ENCODE measurements at regions not wholly inside any gene's neighbourhood (a gene's known extent, or its start where the extent isn't known, plus 50 kb on each side); places are given as distances from the start of the nearest gene placed in this dataset.
A peak's percentile ranks its signal among the peaks of the same experiment; 100 is the strongest.

- Histone ChIP-seq H3K4me3 (replicated peaks in 1 of 4; ENCODE audit: control extremely low read depth in 1 of 4, insufficient read depth in 1 of 4, low read depth in 3 of 4, low read length in 4 of 4) (no peak overlapping the region), H3K4me1 (ENCODE audit: control insufficient read depth, extremely low read depth, insufficient read depth, low read length) (no peaks in the 10 kb centered on the region), H3K27ac (ENCODE audit: insufficient read depth, low read length) (no peak overlapping the region), H3K79me2 (ENCODE audit: control insufficient read depth, insufficient read depth, low read length) (peaks cover 3% of the 10 kb centered on the region), H3K9me3 (ENCODE audit: control insufficient read depth, insufficient read depth, low read depth, low read length) (no peaks in the 10 kb centered on the region), H2AFZ (ENCODE audit: low read length) (no peak overlapping the region), H3K9ac (ENCODE audit: insufficient read depth, low read length) (no peak overlapping the region), H3K36me3 (ENCODE audit: control insufficient read depth, insufficient read depth, low read length) (no peaks in the 10 kb centered on the region), H3K4me2 (ENCODE audit: extremely low read depth, insufficient read depth, low read length) (peak overlapping the region; percentile 19), H4K20me1 (ENCODE audit: control insufficient read depth, extremely low read depth, insufficient read depth, low read length) (no peaks in the 10 kb centered on the region), H3K27me3 (ENCODE audit: control insufficient read depth, insufficient read depth, low read length) (no peaks in the 10 kb centered on the region)
- no peak for TF ChIP-seq CTCF (conservative IDR thresholded peaks at IDR 0.05 in 1 of 2, IDR thresholded peaks at IDR 0.05 in 1 of 2; ENCODE audit: low read depth in 1 of 2, low read length in 2 of 2)
- no peak for TF ChIP-seq EZH2 (IDR thresholded peaks at IDR 0.05; ENCODE audit: low read length, missing control alignments)
- peak in 1 of 2 donors; percentile 82 for DNase-seq (ENCODE audit: low read depth in 2 of 2)
Observed at GRCh38 chr5:124677374-124678351, 68.8 kb downstream of the ZNF608 start.

GRCh38 chr5:124675931-124676846 lies 70.2 kb downstream of the ZNF608 start:
- no peaks in the 10 kb centered on the region for H4K20me1 ChIP-seq (ENCODE audit: control insufficient read depth, extremely low read depth, insufficient read depth, low read length)
- no peak overlapping the region for H3K9ac ChIP-seq (ENCODE audit: insufficient read depth, low read length)
- H3K4me1 ChIP-seq (ENCODE audit: control insufficient read depth, extremely low read depth, insufficient read depth, low read length): no peaks in the 10 kb centered on the region
- no peaks in the 10 kb centered on the region for H3K9me3 ChIP-seq (ENCODE audit: control insufficient read depth, insufficient read depth, low read depth, low read length)
- H3K4me2 ChIP-seq (ENCODE audit: extremely low read depth, insufficient read depth, low read length): no peak overlapping the region
- no peak for DNase-seq (ENCODE audit: low read depth in 2 of 2)
- TF ChIP-seq EZH2 (IDR thresholded peaks at IDR 0.05; ENCODE audit: low read length, missing control alignments) (no peak), CTCF (conservative IDR thresholded peaks at IDR 0.05 in 1 of 2, IDR thresholded peaks at IDR 0.05 in 1 of 2; ENCODE audit: low read depth in 1 of 2, low read length in 2 of 2) (no peak)
- peaks cover 3% of the 10 kb centered on the region for H3K79me2 ChIP-seq (ENCODE audit: control insufficient read depth, insufficient read depth, low read length)
- H3K4me3 ChIP-seq (replicated peaks in 1 of 4; ENCODE audit: control extremely low read depth in 1 of 4, insufficient read depth in 1 of 4, low read depth in 3 of 4, low read length in 4 of 4): no peak overlapping the region
- H3K27me3 ChIP-seq (ENCODE audit: control insufficient read depth, insufficient read depth, low read length): no peaks in the 10 kb centered on the region
- H3K27ac ChIP-seq (ENCODE audit: insufficient read depth, low read length): no peak overlapping the region
- H2AFZ ChIP-seq (ENCODE audit: low read length): no peak overlapping the region
- no peaks in the 10 kb centered on the region for H3K36me3 ChIP-seq (ENCODE audit: control insufficient read depth, insufficient read depth, low read length)

- DNase-seq (ENCODE audit: low read depth in 2 of 2): no peak
- peaks cover 5% of the 10 kb centered on the region for H3K79me2 ChIP-seq (ENCODE audit: control insufficient read depth, insufficient read depth, low read length)
- H3K9me3 ChIP-seq (ENCODE audit: control insufficient read depth, insufficient read depth, low read depth, low read length): no peaks in the 10 kb centered on the region
- no peaks in the 10 kb centered on the region for H3K4me1 ChIP-seq (ENCODE audit: control insufficient read depth, extremely low read depth, insufficient read depth, low read length)
- H3K27me3 ChIP-seq (ENCODE audit: control insufficient read depth, insufficient read depth, low read length): no peaks in the 10 kb centered on the region
- no peak overlapping the region for H3K27ac ChIP-seq (ENCODE audit: insufficient read depth, low read length)
- no peaks in the 10 kb centered on the region for H3K36me3 ChIP-seq (ENCODE audit: control insufficient read depth, insufficient read depth, low read length)
- H3K4me3 ChIP-seq (replicated peaks in 1 of 4; ENCODE audit: control extremely low read depth in 1 of 4, insufficient read depth in 1 of 4, low read depth in 3 of 4, low read length in 4 of 4): no peak overlapping the region
- H3K4me2 ChIP-seq (ENCODE audit: extremely low read depth, insufficient read depth, low read length): no peak overlapping the region
- no peak overlapping the region for H2AFZ ChIP-seq (ENCODE audit: low read length)
- TF ChIP-seq CTCF (conservative IDR thresholded peaks at IDR 0.05 in 1 of 2, IDR thresholded peaks at IDR 0.05 in 1 of 2; ENCODE audit: low read depth in 1 of 2, low read length in 2 of 2) (no peak), EZH2 (IDR thresholded peaks at IDR 0.05; ENCODE audit: low read length, missing control alignments) (no peak)
- no peaks in the 10 kb centered on the region for H4K20me1 ChIP-seq (ENCODE audit: control insufficient read depth, extremely low read depth, insufficient read depth, low read length)
- H3K9ac ChIP-seq (ENCODE audit: insufficient read depth, low read length): no peak overlapping the region
Observed at GRCh38 chr5:124671193-124671592, 75.2 kb downstream of the ZNF608 start.

Data from fibroblast of lung (primary cell).